OCI-LY3 (cell line): ENCODE measurements at regions not wholly inside any gene's neighbourhood (a gene's known extent, or its start where the extent isn't known, plus 50 kb on each side); places are given as distances from the start of the nearest gene placed in this dataset.

Source experiments
- H2AFZ ChIP-seq: fragments of 200-600, 300-600 bp; shearing (Covaris generic); 2 replicates; pipeline ENCODE4 v1.6.0; 2014; ENCODE audit warnings: antibody characterized with exemption, low read depth, low read length
- H3K27ac ChIP-seq: fragments of 200-600, 300-600 bp; sonication (generic); 2 replicates; pipeline ENCODE4 v1.5.1; 2014; ENCODE audit warnings: mild to moderate bottlenecking, low read length, moderate library complexity, mixed read lengths
- H3K27me3 ChIP-seq: fragments of 200-600, 300-600 bp; sonication (generic); 2 replicates; pipeline ENCODE4 v1.6.1; 2014; ENCODE audit warnings: low read depth, low read length, mixed read lengths
- H3K36me3 ChIP-seq: fragments of 200-600, 300-600 bp; sonication (generic); replicated peaks from 2 replicates; pipeline ENCODE3; 2014; ENCODE audit warnings: low read depth, low read length, mixed read lengths
- H3K4me1 ChIP-seq: fragments of 300-600, 200-600 bp; sonication (generic); 2 replicates; pipeline ENCODE4 v1.6.1; 2014; ENCODE audit warnings: low read length, mixed read lengths
- H3K4me2 ChIP-seq: fragments of 200-600, 300-600 bp; sonication (generic); 2 replicates; pipeline ENCODE4 v1.6.1; 2014; ENCODE audit warnings: low read length, mixed read lengths
- H3K4me3 ChIP-seq: fragments of 300-600, 200-600 bp; sonication (generic); 2 replicates; pipeline ENCODE4 v1.5.1; 2014; ENCODE audit warnings: antibody characterized with exemption, mild to moderate bottlenecking, low read length, moderate library complexity
- H3K79me2 ChIP-seq: fragments of 300-600, 200-600 bp; shearing (Covaris generic); 2 replicates; pipeline ENCODE4 v1.6.1; 2014; ENCODE audit warnings: mild to moderate bottlenecking, low read length, mixed read lengths
- H3K9ac ChIP-seq: fragments of 300-600, 200-600 bp; shearing (Covaris generic); 2 replicates; pipeline ENCODE4 v1.6.0; 2014; ENCODE audit warnings: mild to moderate bottlenecking, low read length, moderate library complexity
- H3K9me3 ChIP-seq: fragments of 200-600, 300-600 bp; shearing (Covaris generic); 2 replicates; pipeline ENCODE4 v1.6.1; 2014; ENCODE audit warnings: low read length, mixed read lengths; ENCODE audit not compliant: insufficient read depth
- H4K20me1 ChIP-seq: fragments of 200-600, 300-600 bp; sonication (generic); 2 replicates; pipeline ENCODE4 v1.6.1; 2016; ENCODE audit warnings: low read length, mixed read lengths; ENCODE audit not compliant: insufficient read depth
- CTCF ChIP-seq: fragments of 200-600, 300-600 bp; sonication (generic); IDR thresholded peaks from 2 replicates; pipeline ENCODE4 v1.5.1; 2014; ENCODE audit warnings: antibody characterized with exemption, low read length, low read depth
- EZH2phosphoT487 ChIP-seq: fragments of 200-600 bp; shearing (Covaris generic); IDR thresholded peaks from 2 replicates; pipeline ENCODE4 v1.6.1; 2018; ENCODE audit warnings: antibody characterized with exemption, mixed run types, low read depth

DNA sequence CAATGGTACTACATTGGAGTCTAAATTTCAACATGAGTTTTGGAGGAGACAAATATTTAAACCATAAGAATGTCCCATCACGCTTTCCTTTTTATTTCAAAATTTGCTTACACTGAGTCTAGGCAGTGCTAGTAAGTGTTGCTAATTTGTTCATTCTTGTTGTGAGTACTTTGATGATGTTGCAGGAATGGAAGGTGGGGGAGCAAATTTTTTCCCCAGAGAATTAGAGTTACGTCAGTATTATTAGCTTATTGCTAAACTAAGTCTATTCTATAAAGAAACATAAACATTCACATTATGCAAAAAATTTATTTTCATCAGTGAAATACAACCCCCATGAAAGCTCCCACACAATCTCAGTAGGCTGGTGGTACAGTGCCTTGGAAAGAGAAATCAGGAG is 88.0 kb downstream of the BLID start:
- Histone ChIP-seq H3K79me2 (no peaks in the 10 kb centered on the region), H3K4me1 (no peaks in the 10 kb centered on the region), H3K9me3 (no peaks in the 10 kb centered on the region), H3K9ac (no peak overlapping the region), H3K36me3 (no peaks in the 10 kb centered on the region), H3K4me3 (no peak overlapping the region), H3K27me3 (peaks cover 29% of the 10 kb centered on the region), H3K27ac (no peak overlapping the region), H3K4me2 (no peak overlapping the region), H4K20me1 (no peaks in the 10 kb centered on the region), H2AFZ (no peak overlapping the region)
- TF ChIP-seq EZH2phosphoT487 (no peak), CTCF (no peak)

DNA sequence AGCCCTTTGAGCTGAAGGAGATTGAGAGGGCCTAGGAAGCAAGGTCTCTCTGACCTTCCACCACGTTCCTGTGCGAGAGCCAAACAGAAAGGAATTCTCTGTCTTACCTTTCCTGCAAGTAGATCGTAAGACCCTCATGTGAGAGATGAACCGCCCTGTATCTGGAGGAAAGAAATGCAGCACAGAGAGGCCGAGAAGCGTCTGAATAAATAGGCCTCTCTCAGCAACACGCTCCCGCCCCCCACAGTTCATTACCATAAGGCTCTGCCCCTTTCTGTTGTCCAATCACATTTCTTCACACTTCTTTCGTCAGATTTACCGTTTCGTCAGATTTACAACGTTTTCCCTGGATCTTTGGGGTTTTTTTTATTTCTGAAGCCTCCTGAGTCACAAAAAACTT is 90.3 kb downstream of the BLID start:
- H3K4me1 ChIP-seq, result peaks cover 4% of the 10 kb centered on the region; the same call in 1 of the 2 replicates
- no peaks in the 10 kb centered on the region for H4K20me1 ChIP-seq
- TF ChIP-seq EZH2phosphoT487 (no peak), CTCF (no peak)
- H3K9ac ChIP-seq, result no peak overlapping the region
- H3K9me3 ChIP-seq, result no peaks in the 10 kb centered on the region
- no peak overlapping the region for H3K4me3 ChIP-seq
- no peaks in the 10 kb centered on the region for H3K79me2 ChIP-seq
- H2AFZ ChIP-seq, result no peak overlapping the region
- H3K27ac ChIP-seq, result no peak overlapping the region
- H3K27me3 ChIP-seq, result peaks cover 29% of the 10 kb centered on the region
- H3K36me3 ChIP-seq, result no peaks in the 10 kb centered on the region
- no peak overlapping the region for H3K4me2 ChIP-seq

DNA sequence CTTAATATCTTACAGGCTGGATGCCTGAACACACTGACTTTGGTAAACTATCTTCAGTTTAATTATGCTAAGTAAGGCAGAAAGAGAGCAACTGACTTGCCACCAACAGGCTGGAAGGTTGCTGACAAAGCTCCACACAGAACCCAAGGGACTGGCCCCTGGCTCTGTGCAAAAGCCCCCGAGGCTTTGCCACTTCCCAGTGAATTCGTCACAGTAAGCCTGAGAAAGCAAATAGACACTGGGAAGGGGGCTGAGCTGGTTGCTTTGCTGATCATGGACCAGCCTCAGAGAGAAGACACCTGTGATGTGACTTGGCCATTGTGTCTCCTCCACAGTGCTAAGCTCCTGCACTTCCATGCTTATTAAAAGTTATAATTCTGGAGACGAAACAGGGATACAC is 91.7 kb downstream of the BLID start:
- no peak overlapping the region for H3K9ac ChIP-seq
- no peak overlapping the region for H3K27ac ChIP-seq
- no peaks in the 10 kb centered on the region for H3K79me2 ChIP-seq
- TF ChIP-seq CTCF, result no peak
- no peak for TF ChIP-seq EZH2phosphoT487
- H3K9me3 ChIP-seq, result no peaks in the 10 kb centered on the region
- H4K20me1 ChIP-seq, result no peaks in the 10 kb centered on the region
- H3K36me3 ChIP-seq, result no peaks in the 10 kb centered on the region
- H3K4me3 ChIP-seq, result no peak overlapping the region
- H3K27me3 ChIP-seq, result peaks cover 23% of the 10 kb centered on the region
- no peak overlapping the region for H2AFZ ChIP-seq
- no peak overlapping the region for H3K4me2 ChIP-seq
- H3K4me1 ChIP-seq, result peaks cover 10% of the 10 kb centered on the region; the same call in 1 of the 2 replicates

DNA sequence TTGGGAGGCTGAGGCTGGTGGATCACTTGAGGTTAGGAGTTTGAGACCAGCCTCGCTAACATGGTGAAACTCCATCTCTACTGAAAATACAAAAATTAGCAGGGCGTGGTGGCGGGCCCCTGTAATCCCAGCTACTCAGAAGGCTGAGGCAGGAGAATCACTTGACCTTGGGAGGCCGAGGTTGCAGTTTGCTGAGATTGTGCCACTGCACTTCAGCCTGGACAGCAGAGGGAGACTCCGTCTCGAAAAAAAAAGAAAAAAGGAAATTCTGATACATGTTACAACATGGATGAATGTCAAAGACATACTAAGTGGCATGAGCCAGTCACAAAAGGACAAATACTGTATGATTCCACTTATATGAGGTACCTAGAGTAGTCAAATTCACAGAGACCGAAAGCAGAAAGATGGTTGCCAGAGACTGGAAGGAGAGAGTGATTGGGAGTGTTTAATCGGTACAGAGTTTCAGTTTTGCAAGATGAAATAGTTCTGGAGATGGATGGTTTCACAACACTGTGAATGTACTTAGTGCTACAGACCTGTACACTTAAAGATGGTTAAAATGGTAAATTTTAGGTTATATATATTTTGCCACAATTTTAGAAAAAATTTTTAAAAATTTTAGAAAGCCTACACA is 92.3 kb downstream of the BLID start:
- H3K27me3 ChIP-seq, result peaks cover 18% of the 10 kb centered on the region
- no peaks in the 10 kb centered on the region for H3K79me2 ChIP-seq
- no peak overlapping the region for H3K4me2 ChIP-seq
- H3K4me1 ChIP-seq, result peaks cover 10% of the 10 kb centered on the region; the same call in 1 of the 2 replicates
- no peak overlapping the region for H3K9ac ChIP-seq
- no peak overlapping the region for H3K27ac ChIP-seq
- TF ChIP-seq EZH2phosphoT487 (no peak), CTCF (no peak)
- no peaks in the 10 kb centered on the region for H3K36me3 ChIP-seq
- no peaks in the 10 kb centered on the region for H4K20me1 ChIP-seq
- H3K9me3 ChIP-seq, result no peaks in the 10 kb centered on the region
- no peak overlapping the region for H3K4me3 ChIP-seq
- H2AFZ ChIP-seq, result no peak overlapping the region
